Activated B cell treated with CpG ODN at 0.5 μM for 24 hours (primary cell): ENCODE measurements at regions not wholly inside any gene's neighbourhood (a gene's known extent, or its start where the extent isn't known, plus 50 kb on each side); places are given as distances from the start of the nearest gene placed in this dataset.
"Not testable (repeated sequence)": the region's sequence is repeated elsewhere in the genome, so short reads cannot be mapped to it uniquely, and the experiment has no call there.

Experiments
- ATAC-seq: fragments of 200-7000 bp; cut with Tn5 transposase; one replicate; pipeline ENCODE4 v1.10.0; 2021; ENCODE audit warnings: low read depth, mild to moderate bottlenecking, moderate library complexity
- CTCF ChIA-PET: fragments of 350-600 bp; sonication (Branson Sonifier 250); formaldehyde crosslinking; loops from one replicate; lab custom pipeline; 2021; ENCODE audit warnings: antibody characterized with exemption; lab: Charles Lee
- POLR2A ChIA-PET: fragments of 350-600 bp; sonication (Branson Sonifier 250); formaldehyde crosslinking; loops from one replicate; lab custom pipeline; 2021; ENCODE audit warnings: antibody characterized with exemption; lab: Charles Lee
- DNase-seq: peaks from one replicate; pipeline ENCODE4 v3.0.0; 2022
- H3K27ac Mint-ChIP-seq: one replicate; pipeline ENCODE4 v1.8.0; 2020; ENCODE audit warnings: mixed read lengths
- H3K27me3 Mint-ChIP-seq: one replicate; pipeline ENCODE4 v1.8.0; 2021; ENCODE audit warnings: mixed read lengths
- H3K36me3 Mint-ChIP-seq: one replicate; pipeline ENCODE4 v1.8.0; 2021; ENCODE audit warnings: low read depth, mixed read lengths
- H3K4me1 Mint-ChIP-seq: one replicate; pipeline ENCODE4 v1.8.0; 2021; ENCODE audit warnings: mixed read lengths
- H3K4me3 Mint-ChIP-seq: one replicate; pipeline ENCODE4 v1.8.0; 2020; ENCODE audit warnings: mild to moderate bottlenecking, mixed read lengths
- H3K9me3 Mint-ChIP-seq: one replicate; pipeline ENCODE4 v1.8.0; 2020; ENCODE audit warnings: mixed read lengths
- intact Hi-C: fragments of 100-400 bp; cut with micrococcal nuclease; formaldehyde crosslinking; loops from one replicate; pipeline ENCODE4 v1.15.1; 2024
- TF ChIP-seq, protein P1 (sequence below): fragments of 200-600 bp; IDR thresholded peaks from one replicate; pipeline ENCODE4 v1.8.0; 2022; ENCODE audit warnings: antibody characterized with exemption, mild to moderate bottlenecking

DNA sequence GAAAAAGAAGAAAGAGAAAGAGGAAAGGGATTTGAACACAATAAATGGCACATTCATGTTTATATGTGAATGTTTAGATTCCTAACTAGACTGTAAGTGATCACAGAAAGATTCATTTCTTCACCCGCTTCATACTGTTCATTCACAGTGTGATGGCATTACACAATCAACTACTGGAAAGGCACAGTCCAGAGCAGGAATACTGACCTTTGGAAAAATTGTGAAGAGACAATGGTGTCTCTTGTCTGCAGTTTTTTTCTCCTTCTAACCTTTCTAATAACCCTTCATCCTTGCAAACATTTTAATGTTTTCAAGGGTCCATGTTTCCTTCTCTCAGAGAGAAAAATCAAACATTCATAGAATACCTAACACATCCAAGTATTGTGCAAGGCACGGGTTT lies 180.9 kb upstream of the SOX14 start:
- DNase-seq (no peak), ATAC-seq (no peak)
- CTCF ChIA-PET = no interaction called here
- H3K4me1 Mint-ChIP-seq = no peaks in the 10 kb centered on the region
- H3K4me3 Mint-ChIP-seq = no peak overlapping the region
- H3K27ac Mint-ChIP-seq = no peak overlapping the region
- H3K27me3 Mint-ChIP-seq = no peaks in the 10 kb centered on the region
- intact Hi-C loops = no loop called here
- TF ChIP-seq, protein P1, sequence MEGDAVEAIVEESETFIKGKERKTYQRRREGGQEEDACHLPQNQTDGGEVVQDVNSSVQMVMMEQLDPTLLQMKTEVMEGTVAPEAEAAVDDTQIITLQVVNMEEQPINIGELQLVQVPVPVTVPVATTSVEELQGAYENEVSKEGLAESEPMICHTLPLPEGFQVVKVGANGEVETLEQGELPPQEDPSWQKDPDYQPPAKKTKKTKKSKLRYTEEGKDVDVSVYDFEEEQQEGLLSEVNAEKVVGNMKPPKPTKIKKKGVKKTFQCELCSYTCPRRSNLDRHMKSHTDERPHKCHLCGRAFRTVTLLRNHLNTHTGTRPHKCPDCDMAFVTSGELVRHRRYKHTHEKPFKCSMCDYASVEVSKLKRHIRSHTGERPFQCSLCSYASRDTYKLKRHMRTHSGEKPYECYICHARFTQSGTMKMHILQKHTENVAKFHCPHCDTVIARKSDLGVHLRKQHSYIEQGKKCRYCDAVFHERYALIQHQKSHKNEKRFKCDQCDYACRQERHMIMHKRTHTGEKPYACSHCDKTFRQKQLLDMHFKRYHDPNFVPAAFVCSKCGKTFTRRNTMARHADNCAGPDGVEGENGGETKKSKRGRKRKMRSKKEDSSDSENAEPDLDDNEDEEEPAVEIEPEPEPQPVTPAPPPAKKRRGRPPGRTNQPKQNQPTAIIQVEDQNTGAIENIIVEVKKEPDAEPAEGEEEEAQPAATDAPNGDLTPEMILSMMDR = no peak
- POLR2A ChIA-PET = no interaction called here
- peaks cover 7% of the 10 kb centered on the region for H3K9me3 Mint-ChIP-seq
- no peaks in the 10 kb centered on the region for H3K36me3 Mint-ChIP-seq

DNA sequence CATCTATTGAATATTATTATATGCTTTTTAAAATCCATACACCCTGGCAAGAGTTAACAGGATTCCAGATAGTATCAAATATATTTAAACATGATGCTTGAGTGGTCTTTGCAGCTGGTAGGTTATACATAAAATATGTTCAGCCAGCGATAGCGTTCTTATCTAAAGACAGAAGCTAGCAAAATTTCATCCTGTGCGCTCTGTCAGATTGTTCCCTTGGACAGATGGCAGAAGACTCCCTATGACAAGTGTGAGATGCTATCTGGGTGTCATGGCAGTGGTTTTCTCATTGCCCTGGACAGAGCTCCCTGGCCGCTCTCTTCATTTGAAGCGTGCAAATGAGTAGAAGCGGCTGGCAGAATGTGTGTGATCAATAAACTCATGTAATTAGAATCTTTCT lies 175.2 kb upstream of the SOX14 start:
- Mint-ChIP-seq H3K27ac (no peak overlapping the region), H3K27me3 (no peaks in the 10 kb centered on the region), H3K4me3 (no peak overlapping the region), H3K4me1 (no peaks in the 10 kb centered on the region), H3K36me3 (no peaks in the 10 kb centered on the region), H3K9me3 (peaks cover 6% of the 10 kb centered on the region)
- DNase-seq (no peak), ATAC-seq (no peak)
- TF ChIP-seq, protein P1 = no peak
- intact Hi-C loops = no loop called here
- ChIA-PET CTCF (no interaction called here), POLR2A (no interaction called here)

DNA sequence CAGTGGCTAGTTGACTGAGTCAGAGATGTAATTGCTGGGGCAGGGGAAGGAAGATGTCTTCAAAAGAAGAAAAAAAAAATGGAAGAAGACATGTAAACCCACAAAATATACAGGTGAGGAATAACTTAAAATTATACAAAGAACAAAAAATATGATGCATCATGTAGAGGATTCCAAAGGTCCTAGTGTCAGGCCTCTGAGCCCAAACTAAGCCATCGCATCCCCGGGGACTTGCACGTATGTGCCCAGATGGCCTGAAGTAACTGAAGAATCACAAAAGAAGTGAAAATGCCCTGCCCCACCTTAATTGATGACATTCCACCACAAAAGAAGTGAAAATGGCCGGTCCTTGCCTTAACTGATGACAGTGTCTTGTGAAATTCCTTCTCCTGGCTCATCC lies 168.7 kb upstream of the SOX14 start:
- ATAC-seq, H3K36me3 Mint-ChIP-seq, H3K4me3 Mint-ChIP-seq, POLR2A ChIA-PET, H3K27me3 Mint-ChIP-seq, CTCF ChIA-PET, H3K9me3 Mint-ChIP-seq, H3K4me1 Mint-ChIP-seq, intact Hi-C loops, H3K27ac Mint-ChIP-seq, DNase-seq: not testable (repeated sequence)

DNA sequence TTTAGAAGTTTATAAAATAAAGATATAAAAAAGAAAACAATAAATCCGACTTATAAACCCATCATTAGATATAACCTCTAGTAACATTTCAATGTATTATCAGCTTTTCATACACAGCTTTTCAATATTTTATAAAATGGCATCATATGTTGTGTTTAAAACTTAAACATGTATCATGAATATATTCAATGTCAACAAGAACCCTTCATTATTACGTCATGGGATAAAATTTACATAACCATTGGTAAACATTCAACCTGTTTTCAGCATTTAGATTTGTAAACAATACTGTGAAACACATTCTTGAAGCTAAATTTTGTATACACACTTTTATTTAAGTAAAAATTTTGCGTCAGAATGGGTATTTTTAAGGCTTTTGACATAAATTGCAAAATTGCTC lies 153.4 kb upstream of the SOX14 start:
- no peaks in the 10 kb centered on the region for H3K4me1 Mint-ChIP-seq
- no peaks in the 10 kb centered on the region for H3K9me3 Mint-ChIP-seq
- ATAC-seq = no peak
- ChIA-PET POLR2A (no interaction called here), CTCF (no interaction called here)
- no peak overlapping the region for H3K4me3 Mint-ChIP-seq
- no peaks in the 10 kb centered on the region for H3K27me3 Mint-ChIP-seq
- TF ChIP-seq, protein P1 = no peak
- no peak for DNase-seq
- intact Hi-C loops = no loop called here
- no peak overlapping the region for H3K27ac Mint-ChIP-seq
- H3K36me3 Mint-ChIP-seq = no peaks in the 10 kb centered on the region

DNA sequence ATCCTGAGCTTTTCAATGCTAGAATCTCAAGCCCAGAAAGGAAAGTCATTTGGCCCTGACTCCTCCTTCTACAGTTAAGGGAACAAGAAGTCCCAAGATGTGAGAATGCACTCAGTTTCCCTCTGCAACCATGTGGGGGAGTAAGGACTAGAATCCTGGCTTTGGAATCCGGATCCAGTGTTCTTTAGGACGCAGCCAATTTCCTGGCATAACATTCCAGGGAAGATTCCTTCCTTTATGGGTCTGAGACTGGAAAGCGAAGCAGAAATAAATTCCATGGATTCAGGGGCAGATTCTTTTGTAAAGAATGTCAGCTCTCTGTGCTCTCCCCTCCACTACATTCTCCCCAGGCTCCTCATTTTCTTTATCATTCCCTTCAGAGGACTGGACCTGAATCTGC lies 151.8 kb upstream of the SOX14 start:
- Mint-ChIP-seq H3K36me3 (no peaks in the 10 kb centered on the region), H3K27me3 (no peaks in the 10 kb centered on the region), H3K9me3 (no peaks in the 10 kb centered on the region), H3K27ac (no peak overlapping the region), H3K4me1 (no peaks in the 10 kb centered on the region), H3K4me3 (no peak overlapping the region)
- TF ChIP-seq, protein P1 = no peak
- ATAC-seq (no peak), DNase-seq (no peak)
- POLR2A ChIA-PET = no interaction called here
- intact Hi-C loops = no loop called here
- CTCF ChIA-PET = no interaction called here

DNA sequence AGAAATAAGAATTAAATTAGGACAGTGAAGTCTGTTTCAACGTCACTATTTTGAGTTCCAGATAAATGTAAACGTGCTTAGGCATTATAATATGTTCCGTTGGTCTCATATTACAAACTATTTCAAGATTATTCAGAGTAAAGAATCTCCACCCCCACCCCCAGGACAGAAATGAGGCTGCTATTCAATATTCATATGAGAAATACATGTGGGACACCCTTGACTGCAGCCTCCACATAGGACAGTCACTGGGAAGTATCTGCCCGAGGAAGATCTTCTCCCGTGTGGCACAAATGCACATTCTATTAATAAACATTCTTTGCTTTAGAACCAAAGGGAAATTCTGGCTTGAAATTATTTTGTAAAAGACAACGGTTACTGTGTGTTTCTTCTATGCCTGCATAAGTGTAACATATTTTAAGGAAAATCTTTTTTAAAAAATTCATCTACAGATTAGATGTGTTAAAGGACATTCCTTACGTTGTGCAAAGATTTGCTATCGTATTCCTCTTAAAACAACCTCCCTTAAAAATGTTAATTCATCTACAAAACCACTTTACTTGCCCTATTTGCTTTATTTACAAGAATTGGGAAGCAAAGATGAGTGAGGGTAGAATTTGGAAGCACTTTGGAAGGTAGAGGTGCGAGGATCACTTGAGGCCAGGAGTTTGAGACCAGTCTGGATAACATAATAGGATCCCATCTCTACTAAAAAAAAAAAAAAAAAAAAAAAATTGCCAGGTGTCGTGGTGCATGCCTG lies 148.3 kb upstream of the SOX14 start:
- no peaks in the 10 kb centered on the region for H3K36me3 Mint-ChIP-seq
- intact Hi-C loops = no loop called here
- H3K27ac Mint-ChIP-seq = no peak overlapping the region
- TF ChIP-seq, protein P1 = no peak
- POLR2A ChIA-PET = no interaction called here
- DNase-seq (no peak), ATAC-seq (no peak)
- H3K27me3 Mint-ChIP-seq = no peaks in the 10 kb centered on the region
- no peaks in the 10 kb centered on the region for H3K4me1 Mint-ChIP-seq
- H3K9me3 Mint-ChIP-seq = no peaks in the 10 kb centered on the region
- CTCF ChIA-PET = no interaction called here
- H3K4me3 Mint-ChIP-seq = no peak overlapping the region
